WTC11 (cell line): ENCODE measurements at regions not wholly inside any gene's neighbourhood (a gene's known extent, or its start where the extent isn't known, plus 50 kb on each side); places are given as distances from the start of the nearest gene placed in this dataset.

Experiments
- ATAC-seq: fragments of 200-7000 bp; cut with Tn5 transposase; 2 replicates; pipeline ENCODE4 v1.10.0; 2021; ENCODE audit warnings: mild to moderate bottlenecking, moderate library complexity
- CTCF ChIA-PET: fragments of 300-600 bp; sonication (Branson Sonifier 250); formaldehyde crosslinking; loops from one replicate; lab custom pipeline; 2021; ENCODE audit warnings: antibody characterized with exemption; lab: Charles Lee
- POLR2A ChIA-PET: fragments of 350-600 bp; sonication (Branson Sonifier 250); formaldehyde crosslinking; loops from one replicate; lab custom pipeline; 2021; ENCODE audit warnings: antibody characterized with exemption; lab: Charles Lee
- DNase-seq: peaks from one replicate; pipeline ENCODE4 v3.0.0; 2021; ENCODE audit warnings: low spot score
- H3K27ac Mint-ChIP-seq: 2 replicates; pipeline ENCODE4 v1.8.0; 2021; ENCODE audit warnings: mixed read lengths
- H3K27me3 Mint-ChIP-seq: 2 replicates; pipeline ENCODE4 v1.8.0; 2021; ENCODE audit warnings: low read depth, mild to moderate bottlenecking, moderate library complexity, mixed read lengths
- H3K36me3 Mint-ChIP-seq: 2 replicates; pipeline ENCODE4 v1.8.0; 2021; ENCODE audit warnings: mixed read lengths
- H3K4me1 Mint-ChIP-seq: 2 replicates; pipeline ENCODE4 v1.8.0; 2022; ENCODE audit warnings: mixed read lengths
- H3K4me3 Mint-ChIP-seq: 2 replicates; pipeline ENCODE4 v1.8.0; 2021; ENCODE audit warnings: mild to moderate bottlenecking, moderate library complexity, mixed read lengths
- H3K9me3 Mint-ChIP-seq: 2 replicates; pipeline ENCODE4 v1.8.0; 2021; ENCODE audit warnings: mixed read lengths
- E2F4 ChIP-seq: sonication (generic); formaldehyde crosslinking; IDR thresholded peaks from 2 replicates; pipeline ENCODE4 v1.8.1; 2022; ENCODE audit warnings: low read depth, mild to moderate bottlenecking, moderate library complexity, missing genetic modification reagents, borderline replicate concordance
- E2F5 ChIP-seq: sonication (generic); formaldehyde crosslinking; IDR thresholded peaks from 2 replicates; pipeline ENCODE4 v1.8.1; 2022; ENCODE audit warnings: mild to moderate bottlenecking, moderate library complexity, missing genetic modification reagents
- HMGA2 ChIP-seq: fragments of 250-450 bp; sonication (Bioruptor Pico); IDR thresholded peaks from 2 replicates; pipeline ENCODE4 v1.4.0; 2021; ENCODE audit warnings: mild to moderate bottlenecking, moderate library complexity
- MYBL2 ChIP-seq: sonication (generic); formaldehyde crosslinking; IDR thresholded peaks from 2 replicates; pipeline ENCODE4 v1.8.1; 2023; ENCODE audit warnings: mild to moderate bottlenecking, moderate library complexity, missing genetic modification reagents
- PRRX2 ChIP-seq: fragments of 250-450 bp; sonication (Bioruptor Pico); IDR thresholded peaks from 2 replicates; pipeline ENCODE4 v1.8.0; 2021; ENCODE audit warnings: mild to moderate bottlenecking
- RELA ChIP-seq: sonication (generic); formaldehyde crosslinking; IDR thresholded peaks from 2 replicates; pipeline ENCODE4 v1.8.1; 2022; ENCODE audit warnings: missing genetic modification reagents, mild to moderate bottlenecking, borderline replicate concordance
- SMAD4 ChIP-seq: sonication (generic); formaldehyde crosslinking; IDR thresholded peaks from 2 replicates; pipeline ENCODE4 v1.8.0; 2022; ENCODE audit warnings: mild to moderate bottlenecking, missing genetic modification reagents
- SOX15 ChIP-seq: fragments of 250-450 bp; sonication (Bioruptor Pico); IDR thresholded peaks from 2 replicates; pipeline ENCODE4 v1.9.0; 2021; ENCODE audit warnings: mild to moderate bottlenecking
- TEAD4 ChIP-seq: sonication (generic); formaldehyde crosslinking; IDR thresholded peaks from 2 replicates; pipeline ENCODE4 v1.8.0; 2022; ENCODE audit warnings: mild to moderate bottlenecking, missing genetic modification reagents
- ZMAT4 ChIP-seq: fragments of 250-450 bp; sonication (Bioruptor Pico); IDR thresholded peaks from 2 replicates; pipeline ENCODE4 v1.9.0; 2021; ENCODE audit warnings: mild to moderate bottlenecking
- ZNF317 ChIP-seq: sonication (generic); formaldehyde crosslinking; IDR thresholded peaks from 2 replicates; pipeline ENCODE4 v1.8.1; 2023; ENCODE audit warnings: low read depth, mild to moderate bottlenecking, moderate library complexity, missing genetic modification reagents, borderline replicate concordance
- TF ChIP-seq, protein P1 (sequence below): sonication (generic); formaldehyde crosslinking; IDR thresholded peaks from 2 replicates; pipeline ENCODE4 v1.8.1; 2022; ENCODE audit warnings: low read depth, missing genetic modification reagents, borderline replicate concordance
- TF ChIP-seq, protein P2 (sequence below): sonication (generic); formaldehyde crosslinking; IDR thresholded peaks from 2 replicates; pipeline ENCODE4 v1.8.0; 2023; ENCODE audit warnings: mild to moderate bottlenecking, missing genetic modification reagents
- TF ChIP-seq, protein P3 (sequence below): fragments of 250-450 bp; sonication (Bioruptor Pico); conservative IDR thresholded peaks from 2 replicates; pipeline ENCODE4 v1.9.0; 2021; ENCODE audit warnings: mild to moderate bottlenecking
- TF ChIP-seq, protein P4 (sequence below): sonication (generic); formaldehyde crosslinking; IDR thresholded peaks from 2 replicates; pipeline ENCODE4 v1.8.1; 2023; ENCODE audit warnings: mild to moderate bottlenecking, moderate library complexity, missing genetic modification reagents

DNA sequence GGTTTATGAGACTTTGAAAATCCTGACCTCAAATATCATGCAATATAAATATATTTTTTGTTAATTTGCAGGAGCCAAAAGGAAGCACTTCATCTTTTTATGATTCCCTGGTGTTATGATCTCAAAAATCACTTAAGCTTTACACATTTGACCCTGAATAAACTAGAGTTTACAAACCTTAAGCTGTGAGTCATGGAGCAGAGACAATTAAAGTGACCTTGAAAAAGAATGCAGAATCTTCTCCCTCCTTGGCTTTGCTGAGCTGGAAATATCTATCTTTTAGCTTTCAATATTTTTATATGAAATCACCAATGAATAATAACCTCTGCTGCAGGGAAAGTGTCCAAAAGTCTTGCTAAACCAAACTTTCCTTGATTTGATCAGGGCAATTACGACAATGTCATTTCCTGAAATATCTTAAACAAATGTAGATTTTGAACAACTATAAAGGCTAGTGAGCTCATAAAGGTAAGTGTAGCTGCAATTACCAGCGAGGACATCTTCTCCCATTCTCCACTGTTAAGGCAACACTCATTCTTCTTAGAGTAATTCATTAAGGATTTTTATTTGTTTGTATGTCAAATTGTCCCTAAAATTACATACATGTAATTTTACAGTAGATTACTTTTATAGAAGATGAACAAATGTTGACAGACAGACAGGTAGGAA, 747.0 kb upstream of the LUZP2 start (continued):
- TF ChIP-seq, protein P1, sequence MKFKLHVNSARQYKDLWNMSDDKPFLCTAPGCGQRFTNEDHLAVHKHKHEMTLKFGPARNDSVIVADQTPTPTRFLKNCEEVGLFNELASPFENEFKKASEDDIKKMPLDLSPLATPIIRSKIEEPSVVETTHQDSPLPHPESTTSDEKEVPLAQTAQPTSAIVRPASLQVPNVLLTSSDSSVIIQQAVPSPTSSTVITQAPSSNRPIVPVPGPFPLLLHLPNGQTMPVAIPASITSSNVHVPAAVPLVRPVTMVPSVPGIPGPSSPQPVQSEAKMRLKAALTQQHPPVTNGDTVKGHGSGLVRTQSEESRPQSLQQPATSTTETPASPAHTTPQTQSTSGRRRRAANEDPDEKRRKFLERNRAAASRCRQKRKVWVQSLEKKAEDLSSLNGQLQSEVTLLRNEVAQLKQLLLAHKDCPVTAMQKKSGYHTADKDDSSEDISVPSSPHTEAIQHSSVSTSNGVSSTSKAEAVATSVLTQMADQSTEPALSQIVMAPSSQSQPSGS, result no peak
- TF ChIP-seq, protein P2, sequence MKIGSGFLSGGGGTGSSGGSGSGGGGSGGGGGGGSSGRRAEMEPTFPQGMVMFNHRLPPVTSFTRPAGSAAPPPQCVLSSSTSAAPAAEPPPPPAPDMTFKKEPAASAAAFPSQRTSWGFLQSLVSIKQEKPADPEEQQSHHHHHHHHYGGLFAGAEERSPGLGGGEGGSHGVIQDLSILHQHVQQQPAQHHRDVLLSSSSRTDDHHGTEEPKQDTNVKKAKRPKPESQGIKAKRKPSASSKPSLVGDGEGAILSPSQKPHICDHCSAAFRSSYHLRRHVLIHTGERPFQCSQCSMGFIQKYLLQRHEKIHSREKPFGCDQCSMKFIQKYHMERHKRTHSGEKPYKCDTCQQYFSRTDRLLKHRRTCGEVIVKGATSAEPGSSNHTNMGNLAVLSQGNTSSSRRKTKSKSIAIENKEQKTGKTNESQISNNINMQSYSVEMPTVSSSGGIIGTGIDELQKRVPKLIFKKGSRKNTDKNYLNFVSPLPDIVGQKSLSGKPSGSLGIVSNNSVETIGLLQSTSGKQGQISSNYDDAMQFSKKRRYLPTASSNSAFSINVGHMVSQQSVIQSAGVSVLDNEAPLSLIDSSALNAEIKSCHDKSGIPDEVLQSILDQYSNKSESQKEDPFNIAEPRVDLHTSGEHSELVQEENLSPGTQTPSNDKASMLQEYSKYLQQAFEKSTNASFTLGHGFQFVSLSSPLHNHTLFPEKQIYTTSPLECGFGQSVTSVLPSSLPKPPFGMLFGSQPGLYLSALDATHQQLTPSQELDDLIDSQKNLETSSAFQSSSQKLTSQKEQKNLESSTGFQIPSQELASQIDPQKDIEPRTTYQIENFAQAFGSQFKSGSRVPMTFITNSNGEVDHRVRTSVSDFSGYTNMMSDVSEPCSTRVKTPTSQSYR (CRISPR knock-in tag), result no peak
- TF ChIP-seq SOX15 (CRISPR knock-in tag) (no peak), ZMAT4 (no peak), TEAD4 (CRISPR knock-in tag) (no peak)
- TF ChIP-seq, protein P3, sequence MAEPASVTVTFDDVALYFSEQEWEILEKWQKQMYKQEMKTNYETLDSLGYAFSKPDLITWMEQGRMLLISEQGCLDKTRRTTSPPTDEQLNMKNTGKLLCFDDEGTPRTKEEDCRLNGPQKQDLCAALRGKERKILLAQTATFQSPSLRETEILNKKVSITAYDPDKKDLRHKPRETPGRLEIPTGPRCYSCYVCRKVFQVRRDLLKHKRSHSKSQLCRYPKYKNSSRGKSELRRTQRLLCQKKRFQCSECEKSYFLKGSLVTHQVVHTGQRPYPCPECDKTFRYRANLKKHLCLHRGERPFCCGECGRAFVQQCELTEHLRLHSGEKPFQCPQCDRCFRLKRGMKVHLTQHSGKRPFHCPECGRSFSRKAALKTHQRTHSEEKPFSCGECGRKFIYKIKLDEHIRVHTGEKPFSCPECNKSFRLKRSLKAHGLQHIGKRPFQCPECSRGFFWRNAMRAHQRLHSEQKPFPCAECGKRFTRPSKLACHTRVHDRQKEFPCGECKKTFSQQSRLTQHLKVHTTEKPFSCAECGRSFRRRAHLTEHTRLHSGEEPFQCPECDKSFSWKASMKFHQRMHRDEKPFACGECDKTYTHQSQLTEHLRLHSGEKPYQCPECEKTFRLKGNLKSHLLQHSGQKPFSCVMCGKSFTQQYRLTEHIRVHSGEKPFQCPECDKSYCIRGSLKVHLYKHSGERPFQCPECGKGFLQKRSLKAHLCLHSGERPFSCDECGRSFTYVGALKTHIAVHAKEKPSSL, result no peak

GRCh38 chr11:23751280-23751679, 745.6 kb upstream of the LUZP2 start:
- H3K36me3 Mint-ChIP-seq, result peaks cover 6% of the 10 kb centered on the region
- DNase-seq, result no peak
- H3K4me1 Mint-ChIP-seq, result no peaks in the 10 kb centered on the region
- H3K27ac Mint-ChIP-seq, result no peak overlapping the region
- CTCF ChIA-PET, result no interaction called here
- TF ChIP-seq RELA (CRISPR knock-in tag) (no peak), E2F4 (CRISPR knock-in tag) (no peak), HMGA2 (CRISPR knock-in tag) (no peak), SMAD4 (CRISPR knock-in tag) (no peak), PRRX2 (CRISPR knock-in tag) (no peak), MYBL2 (CRISPR knock-in tag) (no peak), ZNF317 (CRISPR knock-in tag) (no peak), E2F5 (CRISPR knock-in tag) (no peak)
- TF ChIP-seq, all 79 proteins: peak for 0
- Mint-ChIP-seq H3K27me3 (no peaks in the 10 kb centered on the region), H3K4me3 (no peak overlapping the region), H3K9me3 (peaks cover 9% of the 10 kb centered on the region)
- POLR2A ChIA-PET, result no interaction called here
- ATAC-seq, result no peak

- CTCF ChIA-PET, result no interaction called here
- no peak for TF ChIP-seq E2F5 (CRISPR knock-in tag)
- TF ChIP-seq, protein P1, result no peak
- TF ChIP-seq, protein P4, sequence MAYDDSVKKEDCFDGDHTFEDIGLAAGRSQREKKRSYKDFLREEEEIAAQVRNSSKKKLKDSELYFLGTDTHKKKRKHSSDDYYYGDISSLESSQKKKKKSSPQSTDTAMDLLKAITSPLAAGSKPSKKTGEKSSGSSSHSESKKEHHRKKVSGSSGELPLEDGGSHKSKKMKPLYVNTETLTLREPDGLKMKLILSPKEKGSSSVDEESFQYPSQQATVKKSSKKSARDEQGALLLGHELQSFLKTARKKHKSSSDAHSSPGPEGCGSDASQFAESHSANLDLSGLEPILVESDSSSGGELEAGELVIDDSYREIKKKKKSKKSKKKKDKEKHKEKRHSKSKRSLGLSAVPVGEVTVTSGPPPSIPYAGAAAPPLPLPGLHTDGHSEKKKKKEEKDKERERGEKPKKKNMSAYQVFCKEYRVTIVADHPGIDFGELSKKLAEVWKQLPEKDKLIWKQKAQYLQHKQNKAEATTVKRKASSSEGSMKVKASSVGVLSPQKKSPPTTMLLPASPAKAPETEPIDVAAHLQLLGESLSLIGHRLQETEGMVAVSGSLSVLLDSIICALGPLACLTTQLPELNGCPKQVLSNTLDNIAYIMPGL (CRISPR knock-in tag), result no peak
- TF ChIP-seq, protein P2 (CRISPR knock-in tag), result no peak
Observed at GRCh38 chr11:23755076-23755475, 741.8 kb upstream of the LUZP2 start.

More at GRCh38 chr11:23755076-23755475, 741.8 kb upstream of the LUZP2 start:
- Mint-ChIP-seq H3K27ac (no peak overlapping the region), H3K27me3 (no peaks in the 10 kb centered on the region), H3K4me3 (no peak overlapping the region), H3K36me3 (peaks cover 17% of the 10 kb centered on the region), H3K4me1 (no peaks in the 10 kb centered on the region), H3K9me3 (peaks cover 25% of the 10 kb centered on the region)
- POLR2A ChIA-PET, result no interaction called here
- no peak for ATAC-seq
- DNase-seq, result no peak
